ENCODE measurements at regions not wholly inside any gene's neighbourhood (a gene's known extent, or its start where the extent isn't known, plus 50 kb on each side); places are given as distances from the start of the nearest gene placed in this dataset.

- TF ChIP-seq CTCF (IDR thresholded peaks at IDR 0.05; ENCODE audit: borderline replicate concordance, insufficient read depth, low read depth, low read length) = no peak
- H3K4me3 ChIP-seq (ENCODE audit: low read depth, low read length) = no peak overlapping the region
These were observed 179.3 kb downstream of the XPNPEP1 start for GRCh38 chr10:109744020-109744419.

- TF ChIP-seq CTCF (IDR thresholded peaks at IDR 0.05; ENCODE audit: borderline replicate concordance, insufficient read depth, low read depth, low read length) = no peak
- H3K4me3 ChIP-seq (ENCODE audit: low read depth, low read length) = no peak overlapping the region
These were observed 179.7 kb downstream of the XPNPEP1 start for GRCh38 chr10:109743574-109743973.

GRCh38 chr10:109743146-109743545 is 180.2 kb downstream of the XPNPEP1 start:
- no peak overlapping the region for H3K4me3 ChIP-seq (ENCODE audit: low read depth, low read length)
- TF ChIP-seq CTCF (IDR thresholded peaks at IDR 0.05; ENCODE audit: borderline replicate concordance, insufficient read depth, low read depth, low read length) = no peak

- no peak overlapping the region for H3K4me3 ChIP-seq (ENCODE audit: low read depth, low read length)
- TF ChIP-seq CTCF (IDR thresholded peaks at IDR 0.05; ENCODE audit: borderline replicate concordance, insufficient read depth, low read depth, low read length) = no peak
These were observed 181.6 kb downstream of the XPNPEP1 start for GRCh38 chr10:109741712-109742111.

- no peak overlapping the region for H3K4me3 ChIP-seq (ENCODE audit: low read depth, low read length)
- no peak for TF ChIP-seq CTCF (IDR thresholded peaks at IDR 0.05; ENCODE audit: borderline replicate concordance, insufficient read depth, low read depth, low read length)
These were observed 182.9 kb downstream of the XPNPEP1 start for GRCh38 chr10:109740436-109740835.

- no peak overlapping the region for H3K4me3 ChIP-seq (ENCODE audit: low read depth, low read length)
- TF ChIP-seq CTCF (IDR thresholded peaks at IDR 0.05; ENCODE audit: borderline replicate concordance, insufficient read depth, low read depth, low read length) = no peak
These were observed 185.7 kb downstream of the XPNPEP1 start for GRCh38 chr10:109737626-109738025.

- no peak overlapping the region for H3K4me3 ChIP-seq (ENCODE audit: low read depth, low read length)
- no peak for TF ChIP-seq CTCF (IDR thresholded peaks at IDR 0.05; ENCODE audit: borderline replicate concordance, insufficient read depth, low read depth, low read length)
These were observed 186.3 kb downstream of the XPNPEP1 start for GRCh38 chr10:109737009-109737408.
